MM.1S (cell line): ENCODE measurements at regions not wholly inside any gene's neighbourhood (a gene's known extent, or its start where the extent isn't known, plus 50 kb on each side); places are given as distances from the start of the nearest gene placed in this dataset.

ENCODE experiments used
- EZH2 ChIP-seq: fragments of 300-600 bp; sonication (generic); optimal IDR thresholded peaks from 2 replicates; pipeline ENCODE3; 2017; ENCODE audit warnings: low read depth, mild to moderate bottlenecking, antibody characterized with exemption, low read length, mixed read lengths
- TF ChIP-seq, protein P1 (sequence below): fragments of 300-600 bp; sonication (generic); IDR thresholded peaks from 2 replicates; pipeline ENCODE4 v1.5.1; 2016; ENCODE audit warnings: antibody characterized with exemption, low read length, mixed read lengths

- TF ChIP-seq, protein P1, sequence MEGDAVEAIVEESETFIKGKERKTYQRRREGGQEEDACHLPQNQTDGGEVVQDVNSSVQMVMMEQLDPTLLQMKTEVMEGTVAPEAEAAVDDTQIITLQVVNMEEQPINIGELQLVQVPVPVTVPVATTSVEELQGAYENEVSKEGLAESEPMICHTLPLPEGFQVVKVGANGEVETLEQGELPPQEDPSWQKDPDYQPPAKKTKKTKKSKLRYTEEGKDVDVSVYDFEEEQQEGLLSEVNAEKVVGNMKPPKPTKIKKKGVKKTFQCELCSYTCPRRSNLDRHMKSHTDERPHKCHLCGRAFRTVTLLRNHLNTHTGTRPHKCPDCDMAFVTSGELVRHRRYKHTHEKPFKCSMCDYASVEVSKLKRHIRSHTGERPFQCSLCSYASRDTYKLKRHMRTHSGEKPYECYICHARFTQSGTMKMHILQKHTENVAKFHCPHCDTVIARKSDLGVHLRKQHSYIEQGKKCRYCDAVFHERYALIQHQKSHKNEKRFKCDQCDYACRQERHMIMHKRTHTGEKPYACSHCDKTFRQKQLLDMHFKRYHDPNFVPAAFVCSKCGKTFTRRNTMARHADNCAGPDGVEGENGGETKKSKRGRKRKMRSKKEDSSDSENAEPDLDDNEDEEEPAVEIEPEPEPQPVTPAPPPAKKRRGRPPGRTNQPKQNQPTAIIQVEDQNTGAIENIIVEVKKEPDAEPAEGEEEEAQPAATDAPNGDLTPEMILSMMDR = no peak
- no peak for TF ChIP-seq EZH2
Measured at GRCh38 chr16:5488581-5488980, 391.0 kb upstream of the EEF2KMT start.
